Omental fat pad (tissue), 3 donors: ENCODE measurements at regions not wholly inside any gene's neighbourhood (a gene's known extent, or its start where the extent isn't known, plus 50 kb on each side); places are given as distances from the start of the nearest gene placed in this dataset.

Source experiments
- ATAC-seq: fragments of 150-250 bp; one replicate; pipeline ENCODE4 v1.9.1; 2016; ENCODE audit warnings: mild to moderate bottlenecking, moderate library complexity; ENCODE audit not compliant: low FRiP score
- DNase-seq: peaks from one replicate; pipeline ENCODE4 v3.0.0-alpha.2; 2019; ENCODE audit warnings: low spot score
- TF ChIP-seq, protein P1 (sequence below), 3 donors: fragments of 450-650 bp; IDR thresholded peaks; one replicate each; pipeline ENCODE4 v1.5.1; 2016 to 2017; ENCODE audit warnings: antibody characterized with exemption in 3 of 3, mild to moderate bottlenecking in 3 of 3, moderate library complexity in 2 of 3

DNA sequence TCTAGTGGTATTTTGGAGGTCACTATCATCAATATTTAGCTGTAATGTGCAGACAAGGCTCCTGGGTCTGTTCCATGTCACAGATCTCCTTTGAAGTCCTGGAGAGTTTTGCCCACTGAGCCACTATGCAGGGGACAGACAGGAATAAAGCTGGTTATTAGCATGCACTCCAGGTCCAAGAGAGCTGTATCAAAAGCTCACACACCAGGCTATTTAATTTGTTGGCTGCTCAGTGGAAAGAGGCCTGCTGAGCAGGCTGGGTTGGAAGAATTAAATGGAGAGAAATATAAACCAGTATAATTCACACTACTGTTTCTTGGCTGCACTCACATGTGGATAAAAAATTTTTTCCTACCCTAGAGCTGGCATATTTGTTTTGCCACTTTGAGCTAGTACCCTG, 113.8 kb upstream of the TAF11L2 start:
- no peak for DNase-seq
- no peak for ATAC-seq
- TF ChIP-seq, protein P1, sequence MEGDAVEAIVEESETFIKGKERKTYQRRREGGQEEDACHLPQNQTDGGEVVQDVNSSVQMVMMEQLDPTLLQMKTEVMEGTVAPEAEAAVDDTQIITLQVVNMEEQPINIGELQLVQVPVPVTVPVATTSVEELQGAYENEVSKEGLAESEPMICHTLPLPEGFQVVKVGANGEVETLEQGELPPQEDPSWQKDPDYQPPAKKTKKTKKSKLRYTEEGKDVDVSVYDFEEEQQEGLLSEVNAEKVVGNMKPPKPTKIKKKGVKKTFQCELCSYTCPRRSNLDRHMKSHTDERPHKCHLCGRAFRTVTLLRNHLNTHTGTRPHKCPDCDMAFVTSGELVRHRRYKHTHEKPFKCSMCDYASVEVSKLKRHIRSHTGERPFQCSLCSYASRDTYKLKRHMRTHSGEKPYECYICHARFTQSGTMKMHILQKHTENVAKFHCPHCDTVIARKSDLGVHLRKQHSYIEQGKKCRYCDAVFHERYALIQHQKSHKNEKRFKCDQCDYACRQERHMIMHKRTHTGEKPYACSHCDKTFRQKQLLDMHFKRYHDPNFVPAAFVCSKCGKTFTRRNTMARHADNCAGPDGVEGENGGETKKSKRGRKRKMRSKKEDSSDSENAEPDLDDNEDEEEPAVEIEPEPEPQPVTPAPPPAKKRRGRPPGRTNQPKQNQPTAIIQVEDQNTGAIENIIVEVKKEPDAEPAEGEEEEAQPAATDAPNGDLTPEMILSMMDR (IDR thresholded peaks at IDR 0.05), result no peak

DNA sequence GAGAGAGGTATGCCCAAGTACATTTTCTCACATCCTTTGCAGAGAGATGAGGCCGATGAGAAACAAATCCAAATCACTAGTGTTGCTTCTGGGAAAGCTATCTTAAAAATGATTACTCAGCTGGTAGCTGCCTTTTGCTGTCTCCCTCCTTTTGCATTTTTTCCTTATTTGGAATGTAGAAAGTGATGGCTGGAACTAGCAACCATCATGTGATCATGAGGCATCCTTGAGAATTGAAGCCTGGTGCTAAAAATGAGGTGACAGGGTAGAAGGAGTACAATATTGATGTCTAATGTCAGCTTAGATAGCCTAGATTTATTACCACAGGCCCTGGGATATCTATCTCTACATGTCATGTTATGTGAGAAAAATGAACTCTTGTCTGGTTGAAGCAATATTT, 109.3 kb upstream of the TAF11L2 start:
- no peak for ATAC-seq
- TF ChIP-seq, protein P1 (IDR thresholded peaks at IDR 0.05), result no peak
- DNase-seq, result no peak

DNA sequence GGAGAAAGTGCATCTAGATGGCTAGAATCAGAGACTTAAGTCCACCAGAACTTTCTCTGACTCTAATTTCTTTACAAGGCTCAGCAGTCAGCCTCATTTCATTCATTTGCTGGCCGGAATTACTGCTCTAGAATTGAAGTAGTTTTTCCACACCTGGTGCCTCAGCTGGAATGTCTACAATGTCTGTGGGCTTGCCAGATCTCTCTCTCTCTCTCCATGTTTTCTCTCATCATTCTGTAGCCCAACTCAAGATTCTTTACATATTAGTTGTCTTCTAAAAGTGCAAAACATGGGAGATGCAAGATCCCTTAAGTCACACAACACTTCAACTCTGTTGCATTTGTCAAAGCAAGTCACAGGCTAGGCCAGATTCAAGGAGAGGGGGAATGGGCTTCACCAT, 103.9 kb upstream of the TAF11L2 start:
- TF ChIP-seq, protein P1 (IDR thresholded peaks at IDR 0.05), result no peak
- ATAC-seq (no peak), DNase-seq (no peak)

DNA sequence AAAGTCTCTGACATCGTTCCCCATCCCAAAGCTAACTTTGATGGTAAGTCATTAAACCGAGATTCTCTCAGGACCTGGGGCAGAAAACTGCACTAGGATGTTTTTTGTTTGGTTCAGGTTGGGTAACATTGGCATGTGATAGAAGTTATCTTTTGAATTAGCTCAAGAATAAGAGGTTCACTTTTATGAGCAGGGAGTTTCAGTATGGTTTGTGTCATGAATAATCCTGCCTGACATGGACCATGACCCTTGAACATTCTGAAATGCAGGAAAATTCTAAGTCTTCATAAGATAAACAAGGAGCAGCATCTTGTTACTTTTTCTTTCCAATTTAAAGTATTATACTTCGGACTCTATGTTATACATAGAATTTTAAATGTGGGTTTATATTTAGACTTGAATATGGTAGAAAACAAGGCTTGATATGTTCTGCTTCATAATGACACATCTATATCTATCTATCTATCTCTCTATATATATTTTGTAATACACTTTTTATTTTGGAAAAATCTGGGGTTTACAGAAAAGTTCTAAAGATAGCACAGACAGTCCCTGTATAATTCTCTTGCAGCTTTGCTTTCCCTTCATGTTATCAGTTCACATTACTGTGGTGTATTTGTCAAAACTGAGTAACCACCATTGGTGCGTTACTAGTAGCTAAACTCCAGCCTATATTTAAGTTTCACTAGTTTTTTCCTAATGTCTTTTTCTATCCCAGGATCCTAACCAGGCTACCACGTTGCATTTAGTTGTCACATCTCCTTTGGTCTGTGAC, 102.7 kb upstream of the TAF11L2 start:
- TF ChIP-seq, protein P1 (IDR thresholded peaks at IDR 0.05), result no peak
- DNase-seq (no peak), ATAC-seq (no peak)

DNA sequence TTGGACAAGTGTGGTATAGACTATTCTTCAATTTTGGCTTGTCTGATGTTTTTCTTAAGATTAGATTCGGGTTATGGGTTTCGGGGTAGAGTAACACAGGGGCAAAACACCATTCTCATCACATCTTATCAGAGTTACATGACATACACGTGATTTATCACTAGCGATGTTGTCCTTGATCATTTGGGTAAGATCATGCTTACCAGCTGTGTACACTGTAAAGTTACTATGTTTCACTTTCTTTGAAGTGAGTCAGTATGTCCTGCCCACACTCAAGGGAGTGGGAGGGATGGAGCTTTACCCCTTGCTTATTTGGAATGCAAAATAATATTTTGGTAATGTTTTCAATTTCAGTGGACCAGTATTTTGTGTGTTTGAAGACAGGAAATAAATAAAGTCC, 101.8 kb upstream of the TAF11L2 start:
- TF ChIP-seq, protein P1 (IDR thresholded peaks at IDR 0.05), result no peak
- DNase-seq (no peak), ATAC-seq (no peak)

DNA sequence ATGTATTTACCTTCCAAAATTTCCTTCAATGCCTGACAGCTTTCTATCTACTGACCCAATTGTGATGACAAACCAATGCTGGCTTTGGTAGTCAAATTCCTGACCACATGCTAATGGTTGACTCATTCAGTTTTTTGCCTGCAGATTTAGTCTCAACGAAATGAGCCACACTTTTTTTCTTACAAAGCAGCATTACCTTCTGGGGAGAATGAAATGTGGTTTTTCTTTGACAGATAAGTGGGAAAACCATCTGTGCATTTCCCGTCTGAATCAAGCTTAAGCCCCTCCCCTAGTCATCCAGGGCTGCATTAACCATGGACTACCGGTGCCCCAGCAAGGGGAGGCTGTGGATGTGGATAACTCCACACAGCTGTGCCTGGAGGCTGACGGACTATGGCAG, 99.6 kb upstream of the TAF11L2 start:
- TF ChIP-seq, protein P1 (IDR thresholded peaks at IDR 0.05), result no peak
- DNase-seq (no peak), ATAC-seq (no peak)
